ENCODE measurements at regions not wholly inside any gene's neighbourhood (a gene's known extent, or its start where the extent isn't known, plus 50 kb on each side); places are given as distances from the start of the nearest gene placed in this dataset.

- H3K4me3 ChIP-seq: no peak overlapping the region
- no peak for TF ChIP-seq CTCF (IDR thresholded peaks at IDR 0.05; ENCODE audit: low read depth, low read length)
- no peak for DNase-seq (ENCODE audit: low read depth in 1 of 2, low spot score in 1 of 2)
- no peak overlapping the region for H3K27ac ChIP-seq
- H3K4me1 ChIP-seq (ENCODE audit: low read depth): no peaks in the 10 kb centered on the region
- H3K9me3 ChIP-seq (ENCODE audit: low read depth): no peaks in the 10 kb centered on the region
- no peaks in the 10 kb centered on the region for H3K27me3 ChIP-seq
- H3K36me3 ChIP-seq: no peaks in the 10 kb centered on the region
These were observed 1253.2 kb downstream of the EFNA5 start for GRCh38 chr5:106417566-106417965.

GRCh38 chr5:106417163-106417562 is 1253.6 kb downstream of the EFNA5 start:
- DNase-seq (ENCODE audit: low read depth in 1 of 2, low spot score in 1 of 2): no peak
- H3K4me3 ChIP-seq: no peak overlapping the region

GRCh38 chr5:106415541-106415940 is 1255.2 kb downstream of the EFNA5 start:
- Histone ChIP-seq H3K27me3 (no peaks in the 10 kb centered on the region), H3K36me3 (no peaks in the 10 kb centered on the region), H3K4me3 (no peak overlapping the region), H3K4me1 (ENCODE audit: low read depth) (no peaks in the 10 kb centered on the region), H3K9me3 (ENCODE audit: low read depth) (no peaks in the 10 kb centered on the region), H3K27ac (no peak overlapping the region)
- DNase-seq (ENCODE audit: low read depth in 1 of 2, low spot score in 1 of 2): peak in 1 of 2 donors; percentile 20
- TF ChIP-seq CTCF (IDR thresholded peaks at IDR 0.05; ENCODE audit: low read depth, low read length): no peak

More at GRCh38 chr5:106417163-106417562, 1253.6 kb downstream of the EFNA5 start:
- Histone ChIP-seq H3K27me3 (no peaks in the 10 kb centered on the region), H3K27ac (no peak overlapping the region), H3K36me3 (no peaks in the 10 kb centered on the region), H3K9me3 (ENCODE audit: low read depth) (no peaks in the 10 kb centered on the region), H3K4me1 (ENCODE audit: low read depth) (no peaks in the 10 kb centered on the region)
- TF ChIP-seq CTCF (IDR thresholded peaks at IDR 0.05; ENCODE audit: low read depth, low read length): no peak

- no peak for DNase-seq (ENCODE audit: low read depth in 1 of 2, low spot score in 1 of 2)
- no peaks in the 10 kb centered on the region for H3K9me3 ChIP-seq (ENCODE audit: low read depth)
- no peak overlapping the region for H3K4me3 ChIP-seq
- H3K4me1 ChIP-seq (ENCODE audit: low read depth): no peaks in the 10 kb centered on the region
- no peak overlapping the region for H3K27ac ChIP-seq
- no peak for TF ChIP-seq CTCF (IDR thresholded peaks at IDR 0.05; ENCODE audit: low read depth, low read length)
- H3K27me3 ChIP-seq: no peaks in the 10 kb centered on the region
- no peaks in the 10 kb centered on the region for H3K36me3 ChIP-seq
These were observed 1256.4 kb downstream of the EFNA5 start for GRCh38 chr5:106414342-106414741.

- Histone ChIP-seq H3K9me3 (ENCODE audit: low read depth) (no peaks in the 10 kb centered on the region), H3K36me3 (no peaks in the 10 kb centered on the region), H3K27ac (no peak overlapping the region), H3K27me3 (no peaks in the 10 kb centered on the region), H3K4me3 (no peak overlapping the region), H3K4me1 (ENCODE audit: low read depth) (no peaks in the 10 kb centered on the region)
- no peak for TF ChIP-seq CTCF (IDR thresholded peaks at IDR 0.05; ENCODE audit: low read depth, low read length)
- no peak for DNase-seq (ENCODE audit: low read depth in 1 of 2, low spot score in 1 of 2)
These were observed 1258.1 kb downstream of the EFNA5 start for GRCh38 chr5:106412606-106413005.

- no peak overlapping the region for H3K4me3 ChIP-seq
- no peak overlapping the region for H3K27ac ChIP-seq
- H3K9me3 ChIP-seq (ENCODE audit: low read depth): no peaks in the 10 kb centered on the region
- no peaks in the 10 kb centered on the region for H3K27me3 ChIP-seq
- no peaks in the 10 kb centered on the region for H3K36me3 ChIP-seq
- no peaks in the 10 kb centered on the region for H3K4me1 ChIP-seq (ENCODE audit: low read depth)
- TF ChIP-seq CTCF (IDR thresholded peaks at IDR 0.05; ENCODE audit: low read depth, low read length): no peak
- DNase-seq (ENCODE audit: low read depth in 1 of 2, low spot score in 1 of 2): no peak
These were observed 1262.2 kb downstream of the EFNA5 start for GRCh38 chr5:106408570-106408969.
